Ishikawa (cell line): ENCODE measurements at regions not wholly inside any gene's neighbourhood (a gene's known extent, or its start where the extent isn't known, plus 50 kb on each side); places are given as distances from the start of the nearest gene placed in this dataset.

Experiments
- CEBPB ChIP-seq: IDR thresholded peaks from 2 replicates; pipeline ENCODE4 v1.6.1; 2012
- CREB1 ChIP-seq: IDR thresholded peaks from 2 replicates; pipeline ENCODE4 v1.6.1; 2012; ENCODE audit warnings: low read depth
- EGR1 ChIP-seq: IDR thresholded peaks from 2 replicates; pipeline ENCODE4 v1.6.1; 2012
- EP300 ChIP-seq: IDR thresholded peaks from 2 replicates; pipeline ENCODE4 v1.6.1; 2012; ENCODE audit warnings: borderline replicate concordance
- FOXM1 ChIP-seq: IDR thresholded peaks from 2 replicates; pipeline ENCODE4 v1.6.1; 2012; ENCODE audit warnings: low read depth, borderline replicate concordance
- NFIC ChIP-seq: IDR thresholded peaks from 2 replicates; pipeline ENCODE4 v1.6.1; 2012
- RAD21 ChIP-seq: IDR thresholded peaks from 2 replicates; pipeline ENCODE4 v1.6.1; 2012; ENCODE audit warnings: low read depth
- REST ChIP-seq: IDR thresholded peaks from 2 replicates; pipeline ENCODE4 v1.6.1; 2012; ENCODE audit warnings: low read depth, mild to moderate bottlenecking
- TAF1 ChIP-seq: IDR thresholded peaks from 2 replicates; pipeline ENCODE4 v1.6.1; 2012; ENCODE audit warnings: low read depth, mild to moderate bottlenecking
- TCF12 ChIP-seq: IDR thresholded peaks from 2 replicates; pipeline ENCODE4 v1.6.1; 2012; ENCODE audit warnings: low read depth
- TEAD4 ChIP-seq: IDR thresholded peaks from 2 replicates; pipeline ENCODE4 v1.6.1; 2012
- YY1 ChIP-seq: IDR thresholded peaks from 2 replicates; pipeline ENCODE4 v1.6.1; 2012; ENCODE audit warnings: low read depth
- ZBTB7A ChIP-seq: IDR thresholded peaks from 2 replicates; pipeline ENCODE4 v1.6.1; 2012; ENCODE audit warnings: low read depth
- TF ChIP-seq, protein P1 (sequence below): IDR thresholded peaks from 2 replicates; pipeline ENCODE4 v1.6.1; 2012
- TF ChIP-seq, protein P2 (sequence below): IDR thresholded peaks from 2 replicates; pipeline ENCODE4 v1.6.1; 2012

GRCh38 chr18:60050821-60051220, 151.0 kb downstream of the PMAIP1 start:
- TF ChIP-seq YY1 (no peak), TEAD4 (no peak), EP300 (no peak), ZBTB7A (no peak), FOXM1 (no peak), CEBPB (no peak), TAF1 (no peak), NFIC (no peak)

DNA sequence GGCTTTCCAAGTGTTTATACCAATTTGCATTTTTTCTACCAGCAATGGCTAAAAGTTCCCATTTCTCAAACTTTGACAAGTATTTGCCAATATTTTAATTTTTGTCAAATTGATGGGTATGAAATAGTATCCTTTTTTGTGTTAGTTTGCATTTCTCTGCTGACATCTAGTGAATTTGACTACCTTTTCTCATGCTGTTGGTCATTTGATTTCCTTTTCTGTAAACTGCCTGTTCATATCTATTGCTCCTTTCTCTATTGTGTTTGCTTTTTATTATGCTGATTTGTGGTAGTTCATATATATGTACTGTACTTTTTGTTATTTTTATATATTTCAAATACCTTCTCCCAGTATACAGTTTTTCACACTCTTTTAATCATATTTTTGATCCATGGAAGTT, 149.4 kb downstream of the PMAIP1 start:
- no peak for TF ChIP-seq FOXM1
- TF ChIP-seq CEBPB = no peak

- no peak for TF ChIP-seq TAF1
- no peak for TF ChIP-seq TCF12
- TF ChIP-seq, protein P1, sequence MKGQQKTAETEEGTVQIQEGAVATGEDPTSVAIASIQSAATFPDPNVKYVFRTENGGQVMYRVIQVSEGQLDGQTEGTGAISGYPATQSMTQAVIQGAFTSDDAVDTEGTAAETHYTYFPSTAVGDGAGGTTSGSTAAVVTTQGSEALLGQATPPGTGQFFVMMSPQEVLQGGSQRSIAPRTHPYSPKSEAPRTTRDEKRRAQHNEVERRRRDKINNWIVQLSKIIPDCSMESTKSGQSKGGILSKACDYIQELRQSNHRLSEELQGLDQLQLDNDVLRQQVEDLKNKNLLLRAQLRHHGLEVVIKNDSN = no peak
- no peak for TF ChIP-seq EGR1
- no peak for TF ChIP-seq CEBPB
Observed at GRCh38 chr18:60047556-60047955, 147.8 kb downstream of the PMAIP1 start.

- no peak for TF ChIP-seq ZBTB7A
- no peak for TF ChIP-seq REST
- TF ChIP-seq TEAD4 = 0 out of 2 replicates have a peak, but pooled peaks have one; percentile 25
- peak; percentile 30; the same call in 1 of the 2 replicates for TF ChIP-seq NFIC
- no peak for TF ChIP-seq EGR1
- TF ChIP-seq RAD21 = no peak
- TF ChIP-seq, protein P1 = no peak
- no peak for TF ChIP-seq FOXM1
- TF ChIP-seq YY1 = no peak
- TF ChIP-seq CREB1 = no peak
- TF ChIP-seq CEBPB = no peak
- TF ChIP-seq, protein P2, sequence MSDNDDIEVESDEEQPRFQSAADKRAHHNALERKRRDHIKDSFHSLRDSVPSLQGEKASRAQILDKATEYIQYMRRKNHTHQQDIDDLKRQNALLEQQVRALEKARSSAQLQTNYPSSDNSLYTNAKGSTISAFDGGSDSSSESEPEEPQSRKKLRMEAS = no peak
- no peak; the same call in 1 of the 2 replicates for TF ChIP-seq EP300
Observed at GRCh38 chr18:60044290-60045006, 144.7 kb downstream of the PMAIP1 start.

- TF ChIP-seq FOXM1 = no peak
- no peak for TF ChIP-seq CEBPB
- TF ChIP-seq NFIC = no peak
- TF ChIP-seq TCF12 = no peak
- TF ChIP-seq RAD21 = no peak
- TF ChIP-seq TEAD4 = no peak
- TF ChIP-seq, protein P1 = no peak
- TF ChIP-seq EGR1 = no peak
- no peak for TF ChIP-seq ZBTB7A
- no peak for TF ChIP-seq YY1
- no peak for TF ChIP-seq REST
- TF ChIP-seq EP300 = no peak
- TF ChIP-seq TAF1 = no peak
- TF ChIP-seq CREB1 = no peak
- TF ChIP-seq, protein P2 = no peak
Observed at GRCh38 chr18:60040971-60041370, 141.2 kb downstream of the PMAIP1 start.

GRCh38 chr18:60038731-60039130, 138.9 kb downstream of the PMAIP1 start:
- TF ChIP-seq ZBTB7A (no peak), EP300 (no peak), NFIC (no peak), TEAD4 (no peak)
- TF ChIP-seq, protein P2 = no peak
